Adrenal gland (tissue), 5 donors: ENCODE measurements at regions not wholly inside any gene's neighbourhood (a gene's known extent, or its start where the extent isn't known, plus 50 kb on each side); places are given as distances from the start of the nearest gene placed in this dataset.

Experiments
- POLR2A ChIP-seq, 2 donors: fragments of 450-650 bp; IDR thresholded peaks; one replicate each; pipeline ENCODE4 v1.6.1; 2017; ENCODE audit warnings: antibody characterized with exemption in 2 of 2, mild to moderate bottlenecking in 2 of 2, moderate library complexity in 1 of 2
- TF ChIP-seq, protein P1 (sequence below), 6 experiments: fragments of 450-650 bp in 4 of 6; fragments of 200-600 bp in 2 of 6; sonication (generic) in 1 of 6; IDR thresholded peaks; 1 replicate in 5 of 6; 2 replicates in 1 of 6; pipeline versions ENCODE4 v1.5.1 to v1.8.0; 2016 to 2021; ENCODE audit warnings: antibody characterized with exemption in 6 of 6, mild to moderate bottlenecking in 2 of 6, moderate library complexity in 1 of 6
- donor health status: DM: no; HTN: no; CAD: no.

DNA sequence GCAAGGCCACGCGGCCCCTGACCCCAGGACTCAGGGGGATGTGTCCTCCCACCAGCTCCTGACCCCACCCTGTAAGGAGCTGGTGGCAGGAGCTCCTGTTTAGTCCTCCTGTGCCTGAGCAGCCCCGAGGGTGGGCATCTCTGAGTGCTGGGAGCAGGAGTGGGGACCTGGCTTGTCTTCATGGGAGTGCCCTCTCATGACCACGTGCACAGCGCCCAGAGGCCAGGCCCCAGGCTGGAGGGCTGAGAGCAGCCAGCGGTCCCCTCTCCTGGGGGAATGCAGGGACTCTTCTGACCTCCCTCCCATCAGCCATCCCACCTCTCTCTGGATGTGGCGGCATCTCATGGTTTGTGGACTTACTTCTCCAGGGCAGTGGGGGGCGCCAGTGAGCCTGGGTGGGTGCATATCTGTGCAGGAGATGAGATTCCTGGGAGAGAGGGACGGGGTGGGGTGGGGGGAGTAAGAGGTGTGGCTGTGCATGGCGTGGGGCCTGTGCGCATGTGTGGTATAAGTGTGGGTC, 205.6 kb downstream of the TBC1D2B start:
- TF ChIP-seq, protein P1, sequence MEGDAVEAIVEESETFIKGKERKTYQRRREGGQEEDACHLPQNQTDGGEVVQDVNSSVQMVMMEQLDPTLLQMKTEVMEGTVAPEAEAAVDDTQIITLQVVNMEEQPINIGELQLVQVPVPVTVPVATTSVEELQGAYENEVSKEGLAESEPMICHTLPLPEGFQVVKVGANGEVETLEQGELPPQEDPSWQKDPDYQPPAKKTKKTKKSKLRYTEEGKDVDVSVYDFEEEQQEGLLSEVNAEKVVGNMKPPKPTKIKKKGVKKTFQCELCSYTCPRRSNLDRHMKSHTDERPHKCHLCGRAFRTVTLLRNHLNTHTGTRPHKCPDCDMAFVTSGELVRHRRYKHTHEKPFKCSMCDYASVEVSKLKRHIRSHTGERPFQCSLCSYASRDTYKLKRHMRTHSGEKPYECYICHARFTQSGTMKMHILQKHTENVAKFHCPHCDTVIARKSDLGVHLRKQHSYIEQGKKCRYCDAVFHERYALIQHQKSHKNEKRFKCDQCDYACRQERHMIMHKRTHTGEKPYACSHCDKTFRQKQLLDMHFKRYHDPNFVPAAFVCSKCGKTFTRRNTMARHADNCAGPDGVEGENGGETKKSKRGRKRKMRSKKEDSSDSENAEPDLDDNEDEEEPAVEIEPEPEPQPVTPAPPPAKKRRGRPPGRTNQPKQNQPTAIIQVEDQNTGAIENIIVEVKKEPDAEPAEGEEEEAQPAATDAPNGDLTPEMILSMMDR (IDR thresholded peaks at IDR 0.05) = no peak
- no peak for TF ChIP-seq POLR2A (IDR thresholded peaks at IDR 0.05)
